Ovary (tissue), 3 donors: ENCODE measurements at regions not wholly inside any gene's neighbourhood (a gene's known extent, or its start where the extent isn't known, plus 50 kb on each side); places are given as distances from the start of the nearest gene placed in this dataset.

Experiments
- EP300 ChIP-seq: sonication (generic); formaldehyde crosslinking; IDR thresholded peaks from one replicate; pipeline ENCODE4 v1.6.1; 2017; ENCODE audit warnings: antibody characterized with exemption
- POLR2A ChIP-seq: fragments of 450-650 bp; IDR thresholded peaks from one replicate; pipeline ENCODE4 v1.6.1; 2017; ENCODE audit warnings: antibody characterized with exemption, mild to moderate bottlenecking, moderate library complexity
- TF ChIP-seq, protein P1 (sequence below), 3 donors: fragments of 450-650 bp in 2 of 3; fragments of 200-600 bp in 1 of 3; IDR thresholded peaks; one replicate each; pipeline versions ENCODE4 v1.5.1 to v1.8.0; 2016 to 2022; ENCODE audit warnings: antibody characterized with exemption in 3 of 3, mild to moderate bottlenecking in 1 of 3
- donor health status: DM: no; HTN: no; CAD: no.

DNA sequence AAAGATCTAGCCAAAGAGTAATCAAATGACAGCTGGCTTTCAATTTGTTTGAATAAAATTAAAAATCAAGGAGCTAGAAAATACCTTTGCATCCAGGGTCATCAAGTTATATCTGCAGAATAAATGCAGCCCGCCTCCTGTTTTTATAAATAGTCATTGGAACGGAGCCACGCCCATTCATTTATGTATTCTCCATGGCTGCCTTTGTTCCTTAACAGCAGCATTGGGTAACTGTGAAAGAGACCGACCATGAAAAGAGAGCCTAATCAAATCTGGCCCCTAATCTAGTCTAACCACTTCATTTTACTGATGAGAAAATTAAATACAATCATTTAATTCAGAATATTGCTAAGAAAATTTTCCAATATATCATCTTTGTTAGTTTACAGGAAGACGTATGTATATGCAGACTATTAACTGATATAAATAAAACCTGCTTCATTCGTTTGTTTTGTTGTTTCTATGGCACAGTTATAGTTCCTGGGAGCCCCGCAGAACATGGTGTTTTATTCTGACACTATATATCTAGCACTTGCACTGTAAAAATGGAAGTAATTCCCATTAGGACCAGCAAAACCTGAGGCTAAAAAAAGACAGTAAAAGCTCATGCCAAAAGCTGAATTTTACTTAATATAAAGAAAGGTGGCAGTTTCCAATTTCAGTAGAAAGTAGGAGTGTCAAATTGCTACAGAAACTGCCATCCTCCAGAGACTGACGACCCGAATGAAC is 111.8 kb upstream of the PALMD start:
- TF ChIP-seq, protein P1, sequence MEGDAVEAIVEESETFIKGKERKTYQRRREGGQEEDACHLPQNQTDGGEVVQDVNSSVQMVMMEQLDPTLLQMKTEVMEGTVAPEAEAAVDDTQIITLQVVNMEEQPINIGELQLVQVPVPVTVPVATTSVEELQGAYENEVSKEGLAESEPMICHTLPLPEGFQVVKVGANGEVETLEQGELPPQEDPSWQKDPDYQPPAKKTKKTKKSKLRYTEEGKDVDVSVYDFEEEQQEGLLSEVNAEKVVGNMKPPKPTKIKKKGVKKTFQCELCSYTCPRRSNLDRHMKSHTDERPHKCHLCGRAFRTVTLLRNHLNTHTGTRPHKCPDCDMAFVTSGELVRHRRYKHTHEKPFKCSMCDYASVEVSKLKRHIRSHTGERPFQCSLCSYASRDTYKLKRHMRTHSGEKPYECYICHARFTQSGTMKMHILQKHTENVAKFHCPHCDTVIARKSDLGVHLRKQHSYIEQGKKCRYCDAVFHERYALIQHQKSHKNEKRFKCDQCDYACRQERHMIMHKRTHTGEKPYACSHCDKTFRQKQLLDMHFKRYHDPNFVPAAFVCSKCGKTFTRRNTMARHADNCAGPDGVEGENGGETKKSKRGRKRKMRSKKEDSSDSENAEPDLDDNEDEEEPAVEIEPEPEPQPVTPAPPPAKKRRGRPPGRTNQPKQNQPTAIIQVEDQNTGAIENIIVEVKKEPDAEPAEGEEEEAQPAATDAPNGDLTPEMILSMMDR (IDR thresholded peaks at IDR 0.05) = no peak
- no peak for TF ChIP-seq EP300
- TF ChIP-seq POLR2A = no peak
